Mesodermal cell (in vitro differentiated cells): ENCODE measurements at regions not wholly inside any gene's neighbourhood (a gene's known extent, or its start where the extent isn't known, plus 50 kb on each side); places are given as distances from the start of the nearest gene placed in this dataset.
"Not testable (repeated sequence)": the region's sequence is repeated elsewhere in the genome, so short reads cannot be mapped to it uniquely, and the experiment has no call there.

Experiments used
- H3K27ac ChIP-seq: 2 replicates; pipeline ENCODE4 v1.7.0; 2013; ENCODE audit warnings: mild to moderate bottlenecking, low read depth, low read length, moderate library complexity; ENCODE audit not compliant: severe bottlenecking
- H3K36me3 ChIP-seq: 2 replicates; pipeline ENCODE4 v1.7.1; 2013; ENCODE audit warnings: mild to moderate bottlenecking, low read length, moderate library complexity; ENCODE audit not compliant: control insufficient read depth, insufficient read depth
- H3K4me1 ChIP-seq: one replicate; pipeline ENCODE4 v1.7.1; 2013; ENCODE audit warnings: mild to moderate bottlenecking, low read length; ENCODE audit not compliant: insufficient read depth, control insufficient read depth, poor library complexity, severe bottlenecking
- H3K4me3 ChIP-seq: 2 replicates; pipeline ENCODE4 v1.7.0; 2013; ENCODE audit warnings: low read length, control low read depth, mild to moderate bottlenecking; ENCODE audit not compliant: insufficient read depth, poor library complexity, severe bottlenecking; ENCODE audit errors: extremely low read depth
- H3K9me3 ChIP-seq: 2 replicates; pipeline ENCODE4 v1.7.1; 2013; ENCODE audit warnings: mild to moderate bottlenecking, low read length, moderate library complexity; ENCODE audit not compliant: control insufficient read depth
- WGBS, 2 experiments: methylation state at CpG; one replicate each; pipeline ENCODE4 v1.1.5; 2013; ENCODE audit warnings: missing lambda C conversion rate in 2 of 2; ENCODE audit not compliant: insufficient coverage in 2 of 2; 5-methylcytosine and 5-hydroxymethylcytosine counted together

GRCh38 chr3:80997622-80998021 lies 763.8 kb downstream of the GBE1 start:
- no peak overlapping the region for H3K27ac ChIP-seq
- H3K4me3 ChIP-seq: no peak overlapping the region
- H3K4me1 ChIP-seq: no peaks in the 10 kb centered on the region
- no peaks in the 10 kb centered on the region for H3K9me3 ChIP-seq
- H3K36me3 ChIP-seq: no peaks in the 10 kb centered on the region
- WGBS, 2 experiments: 95 to 100% methylated on average over 2 to 3 of the region's 3 CpGs

DNA sequence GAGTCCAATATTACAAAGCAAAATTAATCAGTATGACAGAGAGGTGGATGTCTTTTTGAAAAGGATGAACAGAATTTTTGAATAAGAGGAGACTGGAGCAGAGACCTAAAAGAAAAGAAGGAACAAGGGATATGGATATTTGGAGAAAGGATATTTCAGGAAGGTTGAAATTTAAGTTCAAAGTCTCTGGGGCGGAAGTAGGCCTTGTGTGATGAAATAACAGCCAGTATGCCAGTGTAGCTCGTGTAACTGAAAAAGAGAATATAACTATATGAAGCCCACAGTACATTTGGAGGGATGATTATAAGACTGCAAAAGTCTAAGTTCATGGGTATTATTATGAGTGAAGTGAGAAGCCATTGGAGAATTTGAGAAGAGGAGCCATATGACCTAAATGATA lies 766.7 kb downstream of the GBE1 start:
- H3K36me3 ChIP-seq: no peaks in the 10 kb centered on the region
- no peaks in the 10 kb centered on the region for H3K4me1 ChIP-seq
- H3K9me3 ChIP-seq: no peaks in the 10 kb centered on the region
- WGBS, 2 experiments: 83 to 92% methylated on average over 1 to 2 of the region's 2 CpGs
- no peak overlapping the region for H3K4me3 ChIP-seq
- H3K27ac ChIP-seq: no peak overlapping the region

- Histone ChIP-seq H3K4me1 (no peaks in the 10 kb centered on the region), H3K36me3 (no peaks in the 10 kb centered on the region), H3K27ac (no peak overlapping the region), H3K9me3 (no peaks in the 10 kb centered on the region), H3K4me3 (no peak overlapping the region)
- 86% methylated on average over 2 of the region's 3 CpGs; no CpG with 5 or more reads in 1 of the 2 experiments for WGBS, 2 experiments
Measured at GRCh38 chr3:80994085-80994665, 767.3 kb downstream of the GBE1 start.

DNA sequence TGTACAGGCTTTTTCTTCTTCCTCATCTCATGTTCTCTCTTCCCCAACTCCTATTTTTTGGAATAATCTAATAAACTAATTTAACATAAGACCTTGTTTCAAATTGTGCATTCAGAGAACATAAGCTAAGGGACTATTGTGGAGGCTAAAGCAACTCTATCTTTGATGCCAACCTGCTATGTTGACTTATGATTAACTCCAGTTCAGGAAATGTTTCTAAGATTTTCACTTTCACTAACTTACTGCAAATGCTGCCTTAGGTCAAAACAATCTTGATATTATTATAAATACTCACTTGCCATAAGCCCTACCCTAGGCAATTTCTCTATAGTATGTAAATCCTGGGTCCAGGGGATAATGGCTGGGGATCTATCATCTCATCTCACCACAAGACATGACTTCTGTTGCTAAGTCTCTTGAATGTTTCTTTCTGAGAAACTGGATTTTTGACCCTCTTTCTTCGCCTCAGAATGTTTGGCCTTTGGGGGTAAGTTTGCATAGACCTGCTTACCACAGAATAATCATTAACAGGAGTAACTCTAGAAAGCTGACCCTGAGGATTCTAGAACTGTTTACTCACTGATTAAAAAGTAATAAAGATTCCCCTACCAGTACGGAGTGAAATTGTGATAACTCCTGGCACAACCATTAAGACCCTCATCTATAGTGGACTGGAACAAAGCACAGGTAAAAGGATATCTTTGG lies 768.1 kb downstream of the GBE1 start:
- Histone ChIP-seq H3K27ac (no peak overlapping the region), H3K4me1 (no peaks in the 10 kb centered on the region), H3K9me3 (no peaks in the 10 kb centered on the region), H3K4me3 (no peak overlapping the region), H3K36me3 (no peaks in the 10 kb centered on the region)
- WGBS, 2 experiments: no CpG with 5 or more reads among the region's 2 CpGs

DNA sequence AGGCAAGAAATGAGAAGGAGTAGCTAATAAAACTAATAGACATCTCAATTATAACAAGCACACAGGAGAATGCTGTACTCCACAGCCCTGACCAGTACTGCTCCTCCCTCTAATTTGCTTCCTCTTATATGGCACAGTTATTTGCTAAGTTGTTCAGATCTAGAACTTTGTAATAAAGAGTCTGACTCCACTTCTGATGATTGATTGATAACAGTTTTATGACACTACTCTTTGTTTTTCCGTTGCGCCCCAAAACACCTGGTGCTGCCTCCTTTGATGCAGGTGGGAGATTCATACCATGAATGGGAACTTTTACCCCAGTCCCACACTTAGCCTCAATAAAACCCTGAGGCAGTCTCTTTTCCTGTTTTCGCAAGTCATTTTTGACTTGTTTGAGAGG lies 777.7 kb downstream of the GBE1 start:
- no peak overlapping the region for H3K27ac ChIP-seq
- H3K4me1 ChIP-seq: no peaks in the 10 kb centered on the region
- H3K4me3 ChIP-seq: no peak overlapping the region
- H3K36me3 ChIP-seq: no peaks in the 10 kb centered on the region
- no peaks in the 10 kb centered on the region for H3K9me3 ChIP-seq
- no CpG with 5 or more reads among the region's 3 CpGs for WGBS, 2 experiments

DNA sequence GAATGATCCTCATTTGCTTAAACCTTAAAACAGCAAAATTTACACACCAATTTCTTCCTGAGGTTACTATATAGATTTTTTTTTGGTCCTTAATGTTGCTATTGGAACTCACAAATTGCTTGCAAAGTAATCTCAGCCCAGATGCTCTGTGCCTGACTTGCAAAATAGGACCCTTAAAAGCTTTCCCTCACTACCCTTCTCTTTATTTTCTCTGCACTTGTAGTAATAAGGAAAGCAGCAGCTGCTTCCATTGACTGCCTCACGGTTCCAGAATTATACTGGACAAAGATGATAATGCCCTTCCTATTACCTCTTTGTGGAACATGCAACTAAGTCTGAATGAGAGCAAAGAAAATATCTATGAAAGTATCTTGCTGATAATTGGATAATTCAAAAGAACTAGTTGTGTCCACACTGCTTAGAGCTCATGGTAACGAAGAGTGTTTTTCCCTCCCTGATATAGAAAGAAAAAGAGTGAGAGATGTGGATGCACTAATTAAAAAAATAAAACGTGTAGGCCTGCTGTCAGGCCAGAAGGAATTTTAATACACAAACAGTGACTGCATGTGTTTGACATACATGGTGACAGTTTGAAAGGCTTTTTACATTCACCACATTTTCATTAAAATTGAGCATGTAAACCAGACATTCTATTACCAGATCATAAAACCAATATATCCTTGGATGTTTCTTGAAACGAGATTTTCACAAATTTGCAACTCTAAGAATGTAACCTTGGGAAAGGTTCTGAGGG lies 783.1 kb downstream of the GBE1 start:
- Histone ChIP-seq H3K4me3 (no peak overlapping the region), H3K36me3 (no peaks in the 10 kb centered on the region), H3K9me3 (no peaks in the 10 kb centered on the region), H3K4me1 (no peaks in the 10 kb centered on the region), H3K27ac (no peak overlapping the region)
- WGBS, 2 experiments: 100% methylated on average over 1 of the region's 4 CpGs; no CpG with 5 or more reads in 1 of the 2 experiments

GRCh38 chr3:80970292-80970691 lies 791.2 kb downstream of the GBE1 start:
- no CpG with 5 or more reads among the region's 1 CpG for WGBS, 2 experiments
- no peak overlapping the region for H3K4me3 ChIP-seq
- no peaks in the 10 kb centered on the region for H3K4me1 ChIP-seq
- no peaks in the 10 kb centered on the region for H3K9me3 ChIP-seq
- H3K36me3 ChIP-seq: no peaks in the 10 kb centered on the region
- no peak overlapping the region for H3K27ac ChIP-seq

DNA sequence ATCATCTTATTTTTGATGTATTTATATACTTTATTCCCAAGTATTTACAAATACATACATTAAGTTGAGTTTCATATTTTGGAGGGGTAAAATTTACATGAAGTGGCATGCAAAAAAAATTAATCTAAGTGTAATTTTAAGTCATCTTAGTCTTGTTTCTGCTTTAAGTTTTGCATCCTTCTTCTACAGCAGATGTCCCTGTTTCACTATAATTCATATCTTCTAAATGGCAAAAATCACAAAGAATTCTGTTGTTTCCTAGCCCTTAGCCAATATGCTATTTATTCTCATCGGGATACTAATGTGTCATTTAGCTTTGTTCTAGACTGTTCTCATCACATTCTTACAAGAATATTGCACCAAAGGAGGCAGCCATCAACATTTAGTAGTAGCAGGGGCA lies 831.9 kb downstream of the GBE1 start:
- no peaks in the 10 kb centered on the region for H3K36me3 ChIP-seq
- H3K4me3 ChIP-seq: no peak overlapping the region
- H3K4me1 ChIP-seq: no peaks in the 10 kb centered on the region
- no CpG with 5 or more reads among the region's 1 CpG for WGBS, 2 experiments
- no peak overlapping the region for H3K27ac ChIP-seq
- H3K9me3 ChIP-seq: no peaks in the 10 kb centered on the region

- Histone ChIP-seq H3K36me3 (no peaks in the 10 kb centered on the region), H3K9me3 (no peaks in the 10 kb centered on the region), H3K4me1 (no peaks in the 10 kb centered on the region), H3K4me3 (no peak overlapping the region), H3K27ac (no peak overlapping the region)
- 59 to 80% methylated on average over 1 to 2 of the region's 4 CpGs for WGBS, 2 experiments
Measured at GRCh38 chr3:80914854-80915253, 846.6 kb downstream of the GBE1 start.

DNA sequence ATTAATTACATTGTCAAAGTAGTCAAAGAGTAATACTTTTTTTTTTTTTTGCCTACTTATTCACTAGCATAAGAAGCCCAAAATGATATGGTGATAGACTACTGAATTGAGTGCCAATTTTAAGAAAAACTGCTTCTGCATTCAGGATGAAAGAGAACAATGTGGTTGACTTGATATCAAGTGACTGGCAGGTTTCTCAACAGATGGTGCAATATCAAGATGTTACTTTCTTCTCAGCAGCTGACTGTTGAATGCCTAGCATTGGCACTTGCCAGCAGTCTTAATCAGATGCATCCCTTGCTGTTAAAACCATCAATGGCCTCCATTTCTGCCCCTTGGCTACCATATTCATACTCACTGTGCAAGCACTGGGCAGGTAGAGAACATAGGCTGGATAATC lies 863.2 kb downstream of the GBE1 start:
- no peaks in the 10 kb centered on the region for H3K36me3 ChIP-seq

GRCh38 chr3:80897005-80897404 lies 864.4 kb downstream of the GBE1 start:
- not testable (repeated sequence) for H3K27ac ChIP-seq, H3K36me3 ChIP-seq, H3K4me3 ChIP-seq, H3K4me1 ChIP-seq, H3K9me3 ChIP-seq
- WGBS, 2 experiments: 70% methylated on average over 5 of the region's 12 CpGs; no CpG with 5 or more reads in 1 of the 2 experiments

More for the DNA sequence above, 863.2 kb downstream of the GBE1 start:
- Histone ChIP-seq H3K27ac (no peak overlapping the region), H3K4me1 (no peaks in the 10 kb centered on the region), H3K9me3 (no peaks in the 10 kb centered on the region), H3K4me3 (no peak overlapping the region)
